Epithelial cell of proximal tubule (primary cell): ENCODE measurements at regions not wholly inside any gene's neighbourhood (a gene's known extent, or its start where the extent isn't known, plus 50 kb on each side); places are given as distances from the start of the nearest gene placed in this dataset.

Experiments used
- DNase-seq: peaks from one replicate; pipeline ENCODE4 v3.0.0-alpha.2; 2011; ENCODE audit warnings: low read depth
- H3K4me3 ChIP-seq: 2 replicates; pipeline ENCODE4 v1.5.1; 2011; ENCODE audit warnings: low read depth, mild to moderate bottlenecking, low read length
- TF ChIP-seq, protein P1 (sequence below): conservative IDR thresholded peaks from 2 replicates; pipeline ENCODE4 v1.5.1; 2012; ENCODE audit warnings: low read depth, mild to moderate bottlenecking, low read length

GRCh38 chr11:45062115-45062514 lies 84.3 kb upstream of the PRDM11 start:
- TF ChIP-seq, protein P1, sequence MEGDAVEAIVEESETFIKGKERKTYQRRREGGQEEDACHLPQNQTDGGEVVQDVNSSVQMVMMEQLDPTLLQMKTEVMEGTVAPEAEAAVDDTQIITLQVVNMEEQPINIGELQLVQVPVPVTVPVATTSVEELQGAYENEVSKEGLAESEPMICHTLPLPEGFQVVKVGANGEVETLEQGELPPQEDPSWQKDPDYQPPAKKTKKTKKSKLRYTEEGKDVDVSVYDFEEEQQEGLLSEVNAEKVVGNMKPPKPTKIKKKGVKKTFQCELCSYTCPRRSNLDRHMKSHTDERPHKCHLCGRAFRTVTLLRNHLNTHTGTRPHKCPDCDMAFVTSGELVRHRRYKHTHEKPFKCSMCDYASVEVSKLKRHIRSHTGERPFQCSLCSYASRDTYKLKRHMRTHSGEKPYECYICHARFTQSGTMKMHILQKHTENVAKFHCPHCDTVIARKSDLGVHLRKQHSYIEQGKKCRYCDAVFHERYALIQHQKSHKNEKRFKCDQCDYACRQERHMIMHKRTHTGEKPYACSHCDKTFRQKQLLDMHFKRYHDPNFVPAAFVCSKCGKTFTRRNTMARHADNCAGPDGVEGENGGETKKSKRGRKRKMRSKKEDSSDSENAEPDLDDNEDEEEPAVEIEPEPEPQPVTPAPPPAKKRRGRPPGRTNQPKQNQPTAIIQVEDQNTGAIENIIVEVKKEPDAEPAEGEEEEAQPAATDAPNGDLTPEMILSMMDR = no peak

DNA sequence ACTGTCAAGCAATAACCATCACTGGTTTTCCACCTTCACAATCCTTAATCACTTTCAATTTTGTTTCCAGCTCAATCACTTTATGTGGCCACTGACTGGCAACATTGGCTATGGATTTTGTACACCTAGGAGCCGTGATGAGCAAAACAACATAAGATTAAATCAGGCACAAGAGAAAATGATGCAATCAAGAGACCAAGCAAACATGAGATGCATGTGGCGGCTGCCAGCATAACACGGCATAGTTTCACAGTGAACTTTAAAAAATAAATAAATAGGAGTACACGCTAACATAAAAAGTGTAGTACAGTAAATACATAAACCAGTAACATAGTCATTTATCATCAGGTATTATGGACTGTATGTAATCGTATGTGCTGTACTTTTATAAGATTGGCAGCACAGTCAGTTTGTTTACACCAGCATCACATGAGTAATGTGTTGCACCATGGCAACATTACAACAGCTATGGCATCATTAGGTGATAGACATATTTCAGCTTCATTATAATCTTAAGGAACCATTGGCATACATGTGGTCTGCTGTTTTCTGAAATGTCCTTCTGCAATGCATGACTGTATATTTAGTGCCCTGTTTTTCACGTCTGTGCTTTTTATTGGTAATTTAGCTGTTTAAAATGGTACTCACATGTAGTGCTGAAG lies 83.3 kb upstream of the PRDM11 start:
- H3K4me3 ChIP-seq = no peak overlapping the region
- TF ChIP-seq, protein P1 = no peak
- no peak for DNase-seq

More at GRCh38 chr11:45062115-45062514, 84.3 kb upstream of the PRDM11 start:
- DNase-seq = no peak
- no peak overlapping the region for H3K4me3 ChIP-seq

DNA sequence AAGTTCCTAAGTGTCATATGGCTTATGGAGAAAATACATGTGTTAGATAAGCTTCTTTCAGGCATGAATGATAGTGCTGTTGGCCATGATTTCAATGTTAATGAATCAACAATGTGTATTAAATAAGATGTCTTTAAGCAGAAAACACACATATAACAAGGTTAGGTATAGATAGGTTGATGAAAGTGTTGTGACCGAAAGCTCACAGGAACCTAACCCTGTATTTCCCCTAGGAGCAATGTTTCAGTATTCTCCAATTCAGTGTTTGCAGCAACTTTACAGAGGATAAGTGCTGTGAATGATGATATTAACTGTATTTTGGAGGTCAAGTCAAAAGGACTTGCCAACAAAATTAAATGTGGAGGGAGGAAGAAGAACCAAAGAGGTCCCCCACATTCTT lies 82.8 kb upstream of the PRDM11 start:
- TF ChIP-seq, protein P1 = no peak
- H3K4me3 ChIP-seq = no peak overlapping the region
- no peak for DNase-seq

DNA sequence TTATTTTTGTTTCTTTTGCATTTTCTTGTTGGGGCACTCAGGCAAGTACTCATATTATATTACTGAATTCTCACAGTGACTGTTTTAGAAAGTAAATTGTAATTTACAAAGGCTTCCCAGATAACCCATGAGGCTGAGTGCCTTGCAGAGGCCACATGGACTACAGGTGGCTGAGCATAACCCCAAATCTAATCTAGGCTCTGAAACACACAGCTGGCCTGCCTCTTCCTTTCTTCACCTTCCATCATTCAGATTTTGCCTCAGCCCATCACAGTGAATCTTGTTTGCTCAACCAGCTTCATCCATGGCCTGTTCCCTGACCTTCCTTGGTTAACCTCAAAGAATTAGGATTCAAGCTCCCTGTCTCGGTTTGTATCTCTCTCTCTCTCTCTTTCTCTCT lies 78.5 kb upstream of the PRDM11 start:
- TF ChIP-seq, protein P1 = no peak
- no peak for DNase-seq

DNA sequence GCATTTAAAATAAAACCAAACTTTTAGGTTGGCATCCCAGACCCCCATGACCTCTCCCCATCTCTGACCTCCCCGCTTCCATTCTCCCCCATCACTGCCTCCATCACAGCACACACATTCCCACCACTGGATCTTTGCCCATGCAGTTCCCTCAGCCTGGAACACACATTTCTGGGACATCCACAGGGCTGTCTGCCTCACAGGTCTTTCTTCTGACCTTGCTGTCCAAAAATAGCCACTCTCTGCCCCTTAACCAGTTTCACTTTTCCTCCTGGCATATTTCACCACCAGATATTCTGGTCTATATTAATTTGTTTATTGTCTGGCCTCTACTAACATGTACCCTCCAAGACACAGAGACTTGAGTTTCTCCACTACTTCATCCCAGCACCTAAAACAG lies 75.2 kb upstream of the PRDM11 start:
- DNase-seq = no peak
- TF ChIP-seq, protein P1 = no peak
- H3K4me3 ChIP-seq = no peak overlapping the region

More for the DNA sequence above, 78.5 kb upstream of the PRDM11 start:
- no peak overlapping the region for H3K4me3 ChIP-seq

- TF ChIP-seq, protein P1 = no peak
These were observed 72.7 kb upstream of the PRDM11 start for GRCh38 chr11:45073685-45074141.

DNA sequence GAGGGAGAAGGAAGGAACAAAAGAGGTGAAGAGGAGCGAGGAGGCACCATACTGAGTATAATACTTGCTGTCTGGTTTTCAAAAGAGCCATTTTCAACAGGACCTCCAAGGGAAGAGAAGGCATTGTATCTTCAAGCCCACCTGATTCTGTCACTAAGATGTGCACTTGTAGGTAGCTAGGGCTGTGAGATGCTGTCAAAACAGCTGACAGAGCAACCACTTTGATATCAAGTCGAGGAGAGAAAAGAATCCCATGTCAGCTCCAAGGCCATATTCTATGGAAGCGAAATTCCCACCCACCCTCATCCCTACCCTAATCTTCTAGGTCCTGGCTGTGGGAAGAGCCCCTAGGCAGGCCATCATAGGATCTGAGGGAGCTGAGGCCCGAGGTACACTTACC lies 70.9 kb upstream of the PRDM11 start:
- no peak overlapping the region for H3K4me3 ChIP-seq
- TF ChIP-seq, protein P1 = no peak
- no peak for DNase-seq

More at GRCh38 chr11:45073685-45074141, 72.7 kb upstream of the PRDM11 start:
- no peak overlapping the region for H3K4me3 ChIP-seq
- DNase-seq = no peak
